AG20443 (cell line): ENCODE measurements at regions not wholly inside any gene's neighbourhood (a gene's known extent, or its start where the extent isn't known, plus 50 kb on each side); places are given as distances from the start of the nearest gene placed in this dataset.
A peak's percentile ranks its signal among the peaks of the same experiment; 100 is the strongest.

ENCODE experiments used
- DNase-seq: peaks from one replicate; pipeline ENCODE4 v3.0.0; 2012; ENCODE audit warnings: low spot score, mixed read lengths

- no peak for DNase-seq
Observed at GRCh38 chr3:193874997-193875593, 260.9 kb upstream of the HES1 start.

- DNase-seq = no peak
Observed at GRCh38 chr3:193875601-193876321, 260.2 kb upstream of the HES1 start.

- DNase-seq = no peak
Observed at GRCh38 chr3:193879099-193879863, 256.7 kb upstream of the HES1 start.

GRCh38 chr3:193879864-193880242 lies 256.1 kb upstream of the HES1 start:
- no peak for DNase-seq

- no peak for DNase-seq
Observed at GRCh38 chr3:193882091-193882490, 253.9 kb upstream of the HES1 start.

- DNase-seq = no peak
Observed at GRCh38 chr3:193883551-193883950, 252.4 kb upstream of the HES1 start.

GRCh38 chr3:193884027-193884426 lies 251.9 kb upstream of the HES1 start:
- DNase-seq = no peak

- no peak for DNase-seq
Observed at GRCh38 chr3:193884652-193885051, 251.3 kb upstream of the HES1 start.

- no peak for DNase-seq
Observed at GRCh38 chr3:193885832-193886231, 250.1 kb upstream of the HES1 start.

- DNase-seq = no peak
Observed at GRCh38 chr3:193890016-193890897, 245.7 kb upstream of the HES1 start.

GRCh38 chr3:193894121-193894863 lies 241.7 kb upstream of the HES1 start:
- DNase-seq = no peak

GRCh38 chr3:193895409-193895808 lies 240.5 kb upstream of the HES1 start:
- DNase-seq = peak; percentile 28

GRCh38 chr3:193896419-193896818 lies 239.5 kb upstream of the HES1 start:
- no peak for DNase-seq

GRCh38 chr3:193897288-193897687 lies 238.7 kb upstream of the HES1 start:
- DNase-seq = no peak

GRCh38 chr3:193897731-193898180 lies 238.2 kb upstream of the HES1 start:
- no peak for DNase-seq

- DNase-seq = no peak
Observed at GRCh38 chr3:193899001-193899400, 236.9 kb upstream of the HES1 start.

GRCh38 chr3:193901007-193901406 lies 234.9 kb upstream of the HES1 start:
- DNase-seq = no peak

- no peak for DNase-seq
Observed at GRCh38 chr3:193902607-193903511, 233.1 kb upstream of the HES1 start.

- DNase-seq = no peak
Observed at GRCh38 chr3:193903512-193903817, 232.5 kb upstream of the HES1 start.

GRCh38 chr3:193903966-193904365 lies 232.0 kb upstream of the HES1 start:
- no peak for DNase-seq
